ENCODE measurements at regions not wholly inside any gene's neighbourhood (a gene's known extent, or its start where the extent isn't known, plus 50 kb on each side); places are given as distances from the start of the nearest gene placed in this dataset.
"Not testable (repeated sequence)": the region's sequence is repeated elsewhere in the genome, so short reads cannot be mapped to it uniquely, and the experiment has no call there.

DNA sequence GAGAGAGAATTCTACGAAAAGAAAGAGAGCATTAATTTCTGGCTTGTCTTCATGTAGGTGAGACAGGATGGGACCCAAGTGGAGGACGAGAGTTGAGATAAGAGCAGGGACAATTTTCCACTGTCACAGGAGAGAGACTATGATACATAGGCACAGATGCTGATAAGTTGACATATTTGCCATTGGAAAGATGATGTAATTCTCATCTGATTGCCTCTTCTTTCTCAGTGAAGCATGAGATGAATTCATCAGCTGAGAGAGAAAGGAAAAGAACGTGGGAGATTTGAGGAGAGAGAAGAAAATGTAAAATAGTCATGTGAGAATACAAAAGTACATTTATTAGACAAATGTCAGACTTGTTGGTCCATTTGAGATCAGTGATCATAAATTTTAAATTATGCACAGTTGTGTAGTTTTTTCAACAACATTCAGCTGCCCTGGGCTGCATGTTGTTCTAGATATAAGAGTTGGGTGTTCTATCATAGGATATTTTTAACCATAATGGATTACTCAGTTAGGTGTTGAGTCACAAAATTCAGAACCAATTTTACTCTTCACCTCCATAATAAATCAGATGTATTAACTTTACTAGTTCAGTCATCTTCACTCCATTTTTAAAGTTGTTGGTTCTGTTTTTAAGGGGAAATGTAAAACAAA lies 222.9 kb downstream of the DPY19L2 start:
- ChIA-PET CTCF (no interaction called here), POLR2A (no interaction called here)
- DNase-seq (ENCODE audit: low read depth, low spot score) (no peak), ATAC-seq (no peak)
- no peak overlapping the region for H3K27ac ChIP-seq (ENCODE audit: low read length)
- no peak overlapping the region for H3K4me3 ChIP-seq (ENCODE audit: low read depth in 2 of 2, low read length in 2 of 2)
- TF ChIP-seq, protein P1, sequence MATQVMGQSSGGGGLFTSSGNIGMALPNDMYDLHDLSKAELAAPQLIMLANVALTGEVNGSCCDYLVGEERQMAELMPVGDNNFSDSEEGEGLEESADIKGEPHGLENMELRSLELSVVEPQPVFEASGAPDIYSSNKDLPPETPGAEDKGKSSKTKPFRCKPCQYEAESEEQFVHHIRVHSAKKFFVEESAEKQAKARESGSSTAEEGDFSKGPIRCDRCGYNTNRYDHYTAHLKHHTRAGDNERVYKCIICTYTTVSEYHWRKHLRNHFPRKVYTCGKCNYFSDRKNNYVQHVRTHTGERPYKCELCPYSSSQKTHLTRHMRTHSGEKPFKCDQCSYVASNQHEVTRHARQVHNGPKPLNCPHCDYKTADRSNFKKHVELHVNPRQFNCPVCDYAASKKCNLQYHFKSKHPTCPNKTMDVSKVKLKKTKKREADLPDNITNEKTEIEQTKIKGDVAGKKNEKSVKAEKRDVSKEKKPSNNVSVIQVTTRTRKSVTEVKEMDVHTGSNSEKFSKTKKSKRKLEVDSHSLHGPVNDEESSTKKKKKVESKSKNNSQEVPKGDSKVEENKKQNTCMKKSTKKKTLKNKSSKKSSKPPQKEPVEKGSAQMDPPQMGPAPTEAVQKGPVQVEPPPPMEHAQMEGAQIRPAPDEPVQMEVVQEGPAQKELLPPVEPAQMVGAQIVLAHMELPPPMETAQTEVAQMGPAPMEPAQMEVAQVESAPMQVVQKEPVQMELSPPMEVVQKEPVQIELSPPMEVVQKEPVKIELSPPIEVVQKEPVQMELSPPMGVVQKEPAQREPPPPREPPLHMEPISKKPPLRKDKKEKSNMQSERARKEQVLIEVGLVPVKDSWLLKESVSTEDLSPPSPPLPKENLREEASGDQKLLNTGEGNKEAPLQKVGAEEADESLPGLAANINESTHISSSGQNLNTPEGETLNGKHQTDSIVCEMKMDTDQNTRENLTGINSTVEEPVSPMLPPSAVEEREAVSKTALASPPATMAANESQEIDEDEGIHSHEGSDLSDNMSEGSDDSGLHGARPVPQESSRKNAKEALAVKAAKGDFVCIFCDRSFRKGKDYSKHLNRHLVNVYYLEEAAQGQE (IDR thresholded peaks at IDR 0.05; ENCODE audit: insufficient read depth in 1 of 2, low read depth in 2 of 2, low read length in 1 of 2): no peak
- no peak for TF ChIP-seq POLR2AphosphoS5 (IDR thresholded peaks at IDR 0.05; ENCODE audit: low read depth, low read length)
- TF ChIP-seq, protein P2, sequence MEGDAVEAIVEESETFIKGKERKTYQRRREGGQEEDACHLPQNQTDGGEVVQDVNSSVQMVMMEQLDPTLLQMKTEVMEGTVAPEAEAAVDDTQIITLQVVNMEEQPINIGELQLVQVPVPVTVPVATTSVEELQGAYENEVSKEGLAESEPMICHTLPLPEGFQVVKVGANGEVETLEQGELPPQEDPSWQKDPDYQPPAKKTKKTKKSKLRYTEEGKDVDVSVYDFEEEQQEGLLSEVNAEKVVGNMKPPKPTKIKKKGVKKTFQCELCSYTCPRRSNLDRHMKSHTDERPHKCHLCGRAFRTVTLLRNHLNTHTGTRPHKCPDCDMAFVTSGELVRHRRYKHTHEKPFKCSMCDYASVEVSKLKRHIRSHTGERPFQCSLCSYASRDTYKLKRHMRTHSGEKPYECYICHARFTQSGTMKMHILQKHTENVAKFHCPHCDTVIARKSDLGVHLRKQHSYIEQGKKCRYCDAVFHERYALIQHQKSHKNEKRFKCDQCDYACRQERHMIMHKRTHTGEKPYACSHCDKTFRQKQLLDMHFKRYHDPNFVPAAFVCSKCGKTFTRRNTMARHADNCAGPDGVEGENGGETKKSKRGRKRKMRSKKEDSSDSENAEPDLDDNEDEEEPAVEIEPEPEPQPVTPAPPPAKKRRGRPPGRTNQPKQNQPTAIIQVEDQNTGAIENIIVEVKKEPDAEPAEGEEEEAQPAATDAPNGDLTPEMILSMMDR (IDR thresholded peaks at IDR 0.05): no peak
- no peak for TF ChIP-seq TCF7L2 (IDR thresholded peaks at IDR 0.05; ENCODE audit: low read depth, low read length)
- H3K4me1 ChIP-seq (ENCODE audit: control insufficient read depth, insufficient read depth, low read length): no peaks in the 10 kb centered on the region
- no peaks in the 10 kb centered on the region for H3K36me3 ChIP-seq (ENCODE audit: control insufficient read depth, insufficient read depth, low read length)
- no TSS peak for BruUV-seq (replicated peaks)
- no peaks in the 10 kb centered on the region for H3K9me3 ChIP-seq (ENCODE audit: control insufficient read depth, insufficient read depth, low read depth, low read length)
- peaks cover 4% of the 10 kb centered on the region; the same call in 1 of the 2 replicates for H3K27me3 ChIP-seq (ENCODE audit: control insufficient read depth, insufficient read depth, low read length)
- in situ Hi-C loops (cut with HindIII; ENCODE audit: low pct_unique_long_range_greater_than_20kb, low sequenced_read_pairs) (no loop called here), intact Hi-C loops (cut with micrococcal nuclease; ENCODE audit: unreplicated experiment) (no loop called here)

DNA sequence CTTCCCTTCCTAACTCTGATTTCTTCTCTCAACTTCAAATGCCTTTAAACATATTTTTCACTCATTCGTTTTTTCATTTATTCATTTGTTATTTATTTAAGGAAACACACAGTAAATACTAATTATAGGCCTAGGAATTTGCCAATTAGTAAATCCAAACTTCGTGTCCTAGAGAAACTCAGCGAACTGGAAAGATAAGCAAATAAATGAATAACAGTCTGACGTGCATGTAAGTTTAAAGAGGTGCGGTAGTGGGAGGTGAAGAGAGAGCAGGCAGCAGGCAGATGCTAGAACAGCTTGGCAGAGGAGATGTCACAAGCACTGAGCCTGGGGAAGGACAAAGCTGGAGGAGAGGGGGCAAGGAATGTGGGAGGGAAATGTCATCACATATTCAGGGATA lies 228.2 kb downstream of the DPY19L2 start:
- CTCF ChIA-PET: no interaction called here
- Histone ChIP-seq H3K4me1 (ENCODE audit: control insufficient read depth, insufficient read depth, low read length) (no peaks in the 10 kb centered on the region), H3K27me3 (ENCODE audit: control insufficient read depth, insufficient read depth, low read length) (no peaks in the 10 kb centered on the region), H3K36me3 (ENCODE audit: control insufficient read depth, insufficient read depth, low read length) (no peaks in the 10 kb centered on the region), H3K9me3 (ENCODE audit: control insufficient read depth, insufficient read depth, low read depth, low read length) (no peaks in the 10 kb centered on the region), H3K4me3 (ENCODE audit: low read depth in 2 of 2, low read length in 2 of 2) (no peak overlapping the region), H3K27ac (ENCODE audit: low read length) (no peak overlapping the region)
- DNase-seq (ENCODE audit: low read depth, low spot score) (no peak), ATAC-seq (no peak)
- intact Hi-C loops (cut with micrococcal nuclease; ENCODE audit: unreplicated experiment) (no loop called here), in situ Hi-C loops (cut with HindIII; ENCODE audit: low pct_unique_long_range_greater_than_20kb, low sequenced_read_pairs) (no loop called here)
- no TSS peak for BruUV-seq (replicated peaks)
- TF ChIP-seq, protein P2 (IDR thresholded peaks at IDR 0.05): no peak
- POLR2A ChIA-PET: no interaction called here

DNA sequence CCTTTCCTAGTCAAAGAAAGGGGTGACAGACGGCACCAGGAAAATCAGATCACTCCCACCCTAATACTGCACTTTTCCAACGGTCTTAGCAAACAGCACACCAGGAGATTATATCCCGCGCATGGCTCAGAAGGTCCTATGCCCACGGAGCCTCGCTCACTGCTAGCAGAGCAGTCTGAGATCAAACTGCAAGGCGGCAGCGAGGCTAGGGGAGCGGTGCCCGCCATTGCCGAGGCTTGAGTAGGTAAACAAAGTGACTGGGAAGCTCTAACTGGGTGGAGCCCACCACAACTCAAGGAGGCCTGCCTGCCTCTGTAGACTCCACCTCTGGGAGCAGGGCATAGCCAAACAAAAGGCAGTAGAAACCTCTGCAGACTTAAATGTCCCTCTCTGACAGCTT lies 233.9 kb downstream of the DPY19L2 start:
- H3K9me3 ChIP-seq (ENCODE audit: control insufficient read depth, insufficient read depth, low read depth, low read length); CTCF ChIA-PET; H3K4me1 ChIP-seq (ENCODE audit: control insufficient read depth, insufficient read depth, low read length); H3K27ac ChIP-seq (ENCODE audit: low read length); H3K36me3 ChIP-seq (ENCODE audit: control insufficient read depth, insufficient read depth, low read length); ATAC-seq; DNase-seq (ENCODE audit: low read depth, low spot score); POLR2A ChIA-PET; in situ Hi-C loops (cut with HindIII; ENCODE audit: low pct_unique_long_range_greater_than_20kb, low sequenced_read_pairs); H3K27me3 ChIP-seq (ENCODE audit: control insufficient read depth, insufficient read depth, low read length); intact Hi-C loops (cut with micrococcal nuclease; ENCODE audit: unreplicated experiment); BruUV-seq (replicated peaks); H3K4me3 ChIP-seq (ENCODE audit: low read depth in 2 of 2, low read length in 2 of 2): not testable (repeated sequence)

DNA sequence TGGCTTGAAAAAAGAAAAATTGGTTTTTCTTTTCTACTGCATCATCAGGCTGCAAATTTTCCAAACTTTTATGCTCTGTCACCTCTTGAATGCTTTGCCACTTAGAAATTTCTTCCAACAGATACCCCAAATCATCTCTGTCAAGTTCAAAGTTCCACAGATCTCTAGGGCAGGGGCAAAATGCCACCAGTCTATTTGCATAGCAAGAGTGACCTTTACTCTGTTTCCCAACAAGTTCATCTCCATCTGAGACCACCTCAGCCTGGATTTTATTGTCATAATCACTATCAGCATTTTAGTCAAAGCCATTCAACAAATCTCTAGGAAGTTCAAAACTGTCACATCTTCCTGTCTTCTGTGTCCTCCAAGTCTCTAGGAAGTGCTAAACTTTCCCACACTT lies 240.3 kb downstream of the DPY19L2 start:
- DNase-seq (ENCODE audit: low read depth, low spot score); intact Hi-C loops (cut with micrococcal nuclease; ENCODE audit: unreplicated experiment); ATAC-seq; H3K27ac ChIP-seq (ENCODE audit: low read length); BruUV-seq (replicated peaks); H3K9me3 ChIP-seq (ENCODE audit: control insufficient read depth, insufficient read depth, low read depth, low read length); POLR2A ChIA-PET; H3K4me3 ChIP-seq (ENCODE audit: low read depth in 2 of 2, low read length in 2 of 2); in situ Hi-C loops (cut with HindIII; ENCODE audit: low pct_unique_long_range_greater_than_20kb, low sequenced_read_pairs); H3K36me3 ChIP-seq (ENCODE audit: control insufficient read depth, insufficient read depth, low read length); H3K4me1 ChIP-seq (ENCODE audit: control insufficient read depth, insufficient read depth, low read length); CTCF ChIA-PET; H3K27me3 ChIP-seq (ENCODE audit: control insufficient read depth, insufficient read depth, low read length): not testable (repeated sequence)

DNA sequence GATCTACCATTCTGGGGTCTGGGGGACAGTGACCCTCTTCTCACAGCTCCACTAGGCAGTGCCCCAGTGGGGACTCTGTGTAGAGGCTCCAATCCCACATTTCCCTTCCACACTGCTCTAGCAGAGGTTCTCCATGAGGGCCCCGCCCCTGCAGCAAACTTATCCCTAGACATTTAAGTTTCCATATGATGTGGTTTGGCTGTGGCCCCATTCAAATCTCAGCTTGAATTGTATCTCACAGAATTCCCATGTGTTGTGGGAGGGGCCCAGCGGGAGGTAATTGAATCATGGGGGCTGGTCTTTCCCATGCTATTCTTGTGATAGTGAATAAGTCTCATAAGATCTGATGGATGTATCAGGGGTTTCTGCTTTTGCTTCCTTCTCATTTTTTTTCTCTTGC lies 241.3 kb downstream of the DPY19L2 start:
- CTCF ChIA-PET; H3K9me3 ChIP-seq (ENCODE audit: control insufficient read depth, insufficient read depth, low read depth, low read length); H3K27me3 ChIP-seq (ENCODE audit: control insufficient read depth, insufficient read depth, low read length); H3K36me3 ChIP-seq (ENCODE audit: control insufficient read depth, insufficient read depth, low read length); H3K4me3 ChIP-seq (ENCODE audit: low read depth in 2 of 2, low read length in 2 of 2); BruUV-seq (replicated peaks); H3K4me1 ChIP-seq (ENCODE audit: control insufficient read depth, insufficient read depth, low read length); POLR2A ChIA-PET; ATAC-seq; intact Hi-C loops (cut with micrococcal nuclease; ENCODE audit: unreplicated experiment); H3K27ac ChIP-seq (ENCODE audit: low read length); in situ Hi-C loops (cut with HindIII; ENCODE audit: low pct_unique_long_range_greater_than_20kb, low sequenced_read_pairs); DNase-seq (ENCODE audit: low read depth, low spot score): not testable (repeated sequence)
